ENCODE measurements at regions not wholly inside any gene's neighbourhood (a gene's known extent, or its start where the extent isn't known, plus 50 kb on each side); places are given as distances from the start of the nearest gene placed in this dataset.

DNA sequence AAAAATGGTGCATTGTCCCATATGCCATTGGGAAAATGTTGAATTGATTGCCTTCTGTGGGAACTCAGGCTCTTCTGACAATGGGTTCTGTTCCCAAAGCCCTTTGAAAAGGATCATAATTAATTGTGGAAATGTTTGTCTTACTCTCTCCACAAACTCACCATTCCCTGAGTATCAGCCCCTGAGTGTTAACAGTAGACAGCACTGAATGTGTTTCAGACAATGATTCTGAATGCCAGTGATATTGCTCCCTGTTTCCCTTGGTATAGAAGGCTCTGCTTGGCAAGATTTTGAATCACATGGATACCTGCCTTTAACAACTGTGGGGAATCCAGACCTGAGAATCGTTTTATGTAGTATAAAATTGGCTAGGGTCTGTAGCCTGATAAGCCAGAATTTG, 1096.8 kb downstream of the ADGRL2 start:
- H3K27ac ChIP-seq = no peak overlapping the region
- TF ChIP-seq, protein P1, sequence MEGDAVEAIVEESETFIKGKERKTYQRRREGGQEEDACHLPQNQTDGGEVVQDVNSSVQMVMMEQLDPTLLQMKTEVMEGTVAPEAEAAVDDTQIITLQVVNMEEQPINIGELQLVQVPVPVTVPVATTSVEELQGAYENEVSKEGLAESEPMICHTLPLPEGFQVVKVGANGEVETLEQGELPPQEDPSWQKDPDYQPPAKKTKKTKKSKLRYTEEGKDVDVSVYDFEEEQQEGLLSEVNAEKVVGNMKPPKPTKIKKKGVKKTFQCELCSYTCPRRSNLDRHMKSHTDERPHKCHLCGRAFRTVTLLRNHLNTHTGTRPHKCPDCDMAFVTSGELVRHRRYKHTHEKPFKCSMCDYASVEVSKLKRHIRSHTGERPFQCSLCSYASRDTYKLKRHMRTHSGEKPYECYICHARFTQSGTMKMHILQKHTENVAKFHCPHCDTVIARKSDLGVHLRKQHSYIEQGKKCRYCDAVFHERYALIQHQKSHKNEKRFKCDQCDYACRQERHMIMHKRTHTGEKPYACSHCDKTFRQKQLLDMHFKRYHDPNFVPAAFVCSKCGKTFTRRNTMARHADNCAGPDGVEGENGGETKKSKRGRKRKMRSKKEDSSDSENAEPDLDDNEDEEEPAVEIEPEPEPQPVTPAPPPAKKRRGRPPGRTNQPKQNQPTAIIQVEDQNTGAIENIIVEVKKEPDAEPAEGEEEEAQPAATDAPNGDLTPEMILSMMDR (IDR thresholded peaks at IDR 0.05) = no peak
- DNase-seq (ENCODE audit: low spot score) = no peak
- H3K4me3 ChIP-seq = no peak overlapping the region

DNA sequence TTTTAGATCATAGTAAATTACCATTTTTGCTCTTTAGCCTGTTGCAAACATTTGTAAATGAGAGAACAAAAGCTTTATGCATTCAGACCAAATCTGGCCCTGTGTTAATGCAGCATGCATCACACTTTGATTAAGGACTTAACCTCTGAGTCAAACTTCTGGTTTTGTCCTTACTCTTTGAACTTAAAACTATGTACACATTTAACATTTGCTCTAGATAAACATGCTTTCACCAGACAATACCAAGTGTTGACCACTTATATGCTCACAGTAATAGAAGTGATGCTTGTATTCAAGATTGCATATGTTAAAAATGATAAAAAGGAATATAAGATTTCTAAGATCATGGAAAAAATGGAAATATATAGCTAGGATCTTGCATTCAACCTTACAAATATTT, 1095.3 kb downstream of the ADGRL2 start:
- DNase-seq (ENCODE audit: low spot score) = no peak
- no peak overlapping the region for H3K27ac ChIP-seq
- H3K4me3 ChIP-seq = no peak overlapping the region
- TF ChIP-seq, protein P1 (IDR thresholded peaks at IDR 0.05) = no peak

DNA sequence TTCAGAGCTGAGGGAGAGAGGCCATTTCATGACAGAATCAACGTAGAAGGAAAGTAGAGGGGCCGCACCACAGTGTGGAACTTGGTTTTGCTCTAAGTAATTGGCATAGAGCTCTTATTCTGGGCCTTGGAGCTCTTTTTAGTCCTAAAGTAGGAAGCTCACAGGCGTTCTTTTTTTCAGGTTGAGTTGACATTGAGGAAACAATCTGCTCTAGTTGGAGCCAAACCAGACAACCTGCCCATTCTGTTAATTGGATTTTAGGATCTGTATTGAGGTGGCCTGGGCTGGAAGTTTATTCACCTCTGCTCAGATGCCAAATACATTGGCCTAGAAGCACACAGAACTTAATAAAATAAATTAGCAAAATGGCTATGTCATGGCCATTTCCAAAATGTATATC, 1093.9 kb downstream of the ADGRL2 start:
- DNase-seq (ENCODE audit: low spot score) = no peak
- TF ChIP-seq, protein P1 (IDR thresholded peaks at IDR 0.05) = no peak
- no peak overlapping the region for H3K4me3 ChIP-seq

GRCh38 chr1:82893712-82894470, 1093.2 kb downstream of the ADGRL2 start:
- Histone ChIP-seq H3K4me3 (no peak overlapping the region), H3K27ac (no peak overlapping the region)
- no peak for DNase-seq (ENCODE audit: low spot score)
- TF ChIP-seq, protein P1 (IDR thresholded peaks at IDR 0.05) = no peak

More for the DNA sequence above, 1093.9 kb downstream of the ADGRL2 start:
- H3K27ac ChIP-seq = no peak overlapping the region

GRCh38 chr1:82880506-82880905, 1079.8 kb downstream of the ADGRL2 start:
- H3K4me3 ChIP-seq = no peak overlapping the region
- DNase-seq (ENCODE audit: low spot score) = no peak
- TF ChIP-seq, protein P1 (IDR thresholded peaks at IDR 0.05) = no peak
- no peak overlapping the region for H3K27ac ChIP-seq

DNA sequence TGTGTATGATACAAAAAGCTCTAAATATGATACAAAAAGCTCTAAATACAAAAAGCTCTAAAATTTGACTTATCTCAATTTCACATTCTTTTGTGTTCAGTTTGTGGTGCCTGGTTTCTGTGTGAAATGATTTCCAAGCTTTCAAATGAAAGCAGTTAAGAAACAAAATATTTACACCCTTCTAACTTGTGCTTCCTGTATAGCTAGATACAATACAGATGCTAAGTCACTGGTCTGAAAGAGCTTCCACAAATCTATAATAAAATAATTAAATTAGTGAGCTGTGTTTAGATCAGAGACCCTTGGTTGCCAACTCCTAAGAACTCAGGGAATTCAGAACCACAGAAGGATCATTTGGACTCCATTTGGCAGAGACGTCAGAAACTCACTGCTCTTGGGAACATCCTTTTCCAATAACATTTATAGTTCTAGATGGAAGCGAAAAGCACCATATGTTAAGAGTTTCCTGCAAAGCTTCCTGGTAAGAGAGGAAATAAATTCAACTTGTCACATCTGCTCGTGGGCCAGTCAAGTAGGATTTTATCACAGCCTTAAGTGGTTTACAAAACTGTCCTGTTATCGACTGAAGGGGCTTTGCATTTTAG, 1079.1 kb downstream of the ADGRL2 start:
- H3K4me3 ChIP-seq = no peak overlapping the region

More for the DNA sequence above, 1079.1 kb downstream of the ADGRL2 start:
- TF ChIP-seq, protein P1 (IDR thresholded peaks at IDR 0.05) = no peak
- DNase-seq (ENCODE audit: low spot score) = no peak
- H3K27ac ChIP-seq = no peak overlapping the region

All from coronary artery (tissue), 2 donors.